Choroid plexus epithelial cell (primary cell): ENCODE measurements at regions not wholly inside any gene's neighbourhood (a gene's known extent, or its start where the extent isn't known, plus 50 kb on each side); places are given as distances from the start of the nearest gene placed in this dataset.
"Not testable (repeated sequence)": the region's sequence is repeated elsewhere in the genome, so short reads cannot be mapped to it uniquely, and the experiment has no call there.

Source experiments
- DNase-seq: peaks from one replicate; pipeline ENCODE4 v3.0.0-alpha.2; 2010; ENCODE audit warnings: low read depth
- H3K4me3 ChIP-seq: 2 replicates; pipeline ENCODE4 v1.5.1; 2011; ENCODE audit warnings: low read depth, mild to moderate bottlenecking, control low read depth, low read length, moderate library complexity
- TF ChIP-seq, protein P1 (sequence below): conservative IDR thresholded peaks from 2 replicates; pipeline ENCODE4 v1.5.1; 2011; ENCODE audit warnings: low read depth, mild to moderate bottlenecking, control low read depth, inconsistent platforms, low read length, moderate library complexity

- no peak overlapping the region for H3K4me3 ChIP-seq
- DNase-seq: no peak
Observed at GRCh38 chr18:68391801-68392200, 323.1 kb downstream of the TMX3 start.

DNA sequence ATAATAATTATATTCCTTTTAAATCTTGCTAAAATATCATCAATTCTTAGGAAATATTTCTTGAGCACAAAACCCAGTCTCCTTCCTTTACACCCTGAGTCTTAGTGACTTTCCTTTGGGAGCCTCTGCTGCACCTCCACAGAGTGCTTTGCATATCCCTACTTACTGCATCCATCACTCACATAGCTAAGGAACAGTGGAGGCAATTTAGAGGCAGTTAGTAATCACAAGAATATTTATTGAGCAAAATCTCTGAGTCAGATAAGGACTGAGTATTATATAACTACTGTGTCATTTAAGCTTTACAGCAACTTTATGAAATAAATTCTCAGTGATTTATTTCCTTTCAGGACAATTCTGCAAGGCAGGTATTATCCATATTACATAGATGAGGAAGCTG is 327.7 kb downstream of the TMX3 start:
- TF ChIP-seq, protein P1, sequence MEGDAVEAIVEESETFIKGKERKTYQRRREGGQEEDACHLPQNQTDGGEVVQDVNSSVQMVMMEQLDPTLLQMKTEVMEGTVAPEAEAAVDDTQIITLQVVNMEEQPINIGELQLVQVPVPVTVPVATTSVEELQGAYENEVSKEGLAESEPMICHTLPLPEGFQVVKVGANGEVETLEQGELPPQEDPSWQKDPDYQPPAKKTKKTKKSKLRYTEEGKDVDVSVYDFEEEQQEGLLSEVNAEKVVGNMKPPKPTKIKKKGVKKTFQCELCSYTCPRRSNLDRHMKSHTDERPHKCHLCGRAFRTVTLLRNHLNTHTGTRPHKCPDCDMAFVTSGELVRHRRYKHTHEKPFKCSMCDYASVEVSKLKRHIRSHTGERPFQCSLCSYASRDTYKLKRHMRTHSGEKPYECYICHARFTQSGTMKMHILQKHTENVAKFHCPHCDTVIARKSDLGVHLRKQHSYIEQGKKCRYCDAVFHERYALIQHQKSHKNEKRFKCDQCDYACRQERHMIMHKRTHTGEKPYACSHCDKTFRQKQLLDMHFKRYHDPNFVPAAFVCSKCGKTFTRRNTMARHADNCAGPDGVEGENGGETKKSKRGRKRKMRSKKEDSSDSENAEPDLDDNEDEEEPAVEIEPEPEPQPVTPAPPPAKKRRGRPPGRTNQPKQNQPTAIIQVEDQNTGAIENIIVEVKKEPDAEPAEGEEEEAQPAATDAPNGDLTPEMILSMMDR: no peak
- no peak for DNase-seq

More at GRCh38 chr18:68391801-68392200, 323.1 kb downstream of the TMX3 start:
- TF ChIP-seq, protein P1: no peak

GRCh38 chr18:68383979-68384378 is 330.9 kb downstream of the TMX3 start:
- H3K4me3 ChIP-seq: not testable (repeated sequence)

More for the DNA sequence above, 327.7 kb downstream of the TMX3 start:
- no peak overlapping the region for H3K4me3 ChIP-seq

GRCh38 chr18:68376926-68377325 is 338.0 kb downstream of the TMX3 start:
- TF ChIP-seq, protein P1: no peak
- H3K4me3 ChIP-seq: no peak overlapping the region
- DNase-seq: no peak

More at GRCh38 chr18:68383979-68384378, 330.9 kb downstream of the TMX3 start:
- DNase-seq: not testable (repeated sequence)

DNA sequence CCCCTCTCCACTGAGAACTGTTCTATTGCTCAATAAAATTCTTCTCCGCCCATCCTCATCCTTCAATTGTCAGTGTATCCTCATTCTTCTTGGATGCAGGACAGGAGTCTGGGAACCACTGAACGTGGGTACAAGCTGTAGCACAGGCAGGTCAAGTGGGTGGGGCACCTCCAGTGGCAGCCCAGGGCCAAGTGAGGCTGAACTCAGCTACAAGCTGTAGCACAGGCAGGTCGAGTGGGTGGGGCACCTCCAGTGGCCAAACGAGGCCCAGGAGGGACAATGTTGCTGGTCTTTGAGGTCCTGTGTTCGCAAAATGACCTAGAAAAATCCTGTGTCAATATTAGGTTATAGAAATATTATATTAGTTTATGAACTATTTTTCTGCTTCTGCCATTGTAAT is 352.0 kb downstream of the TMX3 start:
- DNase-seq: no peak
- no peak overlapping the region for H3K4me3 ChIP-seq
- TF ChIP-seq, protein P1: no peak

GRCh38 chr18:68355637-68356036 is 359.3 kb downstream of the TMX3 start:
- H3K4me3 ChIP-seq: no peak overlapping the region
- TF ChIP-seq, protein P1: no peak
- no peak for DNase-seq

DNA sequence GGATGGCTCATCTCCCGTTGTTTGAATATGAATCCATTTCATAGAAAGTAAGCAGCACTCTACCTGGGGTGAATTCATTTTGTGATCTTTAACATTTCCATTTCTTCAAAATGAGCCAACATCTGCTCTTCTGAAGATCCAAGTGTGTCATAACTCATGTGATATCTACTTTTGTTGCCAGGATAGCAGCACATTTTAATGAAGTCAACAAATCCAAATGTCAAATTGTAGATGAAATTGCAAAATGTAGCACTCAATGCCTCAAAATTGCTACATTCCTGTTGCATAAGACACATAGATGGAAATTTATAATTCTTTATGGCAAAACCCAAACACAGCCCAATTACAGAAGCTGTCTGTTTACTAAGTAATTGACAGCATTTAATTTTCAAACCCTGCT is 360.7 kb downstream of the TMX3 start:
- peak; percentile 34 for DNase-seq
- no peak overlapping the region for H3K4me3 ChIP-seq
- TF ChIP-seq, protein P1: no peak
